ENCODE measurements at regions not wholly inside any gene's neighbourhood (a gene's known extent, or its start where the extent isn't known, plus 50 kb on each side); places are given as distances from the start of the nearest gene placed in this dataset.

DNA sequence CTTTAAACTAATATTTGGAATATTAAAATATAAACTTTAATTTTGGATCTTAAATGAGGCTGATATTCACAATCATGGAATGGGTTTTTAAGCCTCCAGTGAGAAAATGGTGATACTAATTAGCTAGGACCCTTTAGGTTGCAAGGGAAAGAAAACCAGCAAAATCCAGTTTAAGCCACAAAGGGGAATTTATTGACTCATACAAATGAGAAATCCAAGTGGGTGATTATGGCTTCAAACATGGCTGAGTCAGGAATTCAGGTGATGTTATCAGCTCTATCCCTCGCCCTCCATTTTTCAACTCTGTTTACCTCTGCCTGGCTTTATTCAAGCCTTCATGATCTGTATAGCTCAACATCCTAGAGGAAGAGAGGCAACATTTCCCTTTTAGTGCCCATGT, 75.3 kb upstream of the DLX2 start:
- Histone ChIP-seq H3K9me3 (ENCODE audit: control insufficient read depth, insufficient read depth, low read depth, low read length) (no peaks in the 10 kb centered on the region), H3K4me1 (ENCODE audit: control insufficient read depth, insufficient read depth, low read length) (peaks cover 25% of the 10 kb centered on the region), H3K4me3 (ENCODE audit: low read depth, low read length) (no peak overlapping the region), H3K9ac (ENCODE audit: low read length) (no peak overlapping the region), H3K27me3 (ENCODE audit: control insufficient read depth, insufficient read depth, low read length) (0 out of 2 replicates have a peak, but pooled peaks cover 3% of the 10 kb centered on the region), H3K36me3 (ENCODE audit: control insufficient read depth, insufficient read depth, low read length) (no peaks in the 10 kb centered on the region), H3K27ac (ENCODE audit: low read depth, low read length) (no peak overlapping the region)

DNA sequence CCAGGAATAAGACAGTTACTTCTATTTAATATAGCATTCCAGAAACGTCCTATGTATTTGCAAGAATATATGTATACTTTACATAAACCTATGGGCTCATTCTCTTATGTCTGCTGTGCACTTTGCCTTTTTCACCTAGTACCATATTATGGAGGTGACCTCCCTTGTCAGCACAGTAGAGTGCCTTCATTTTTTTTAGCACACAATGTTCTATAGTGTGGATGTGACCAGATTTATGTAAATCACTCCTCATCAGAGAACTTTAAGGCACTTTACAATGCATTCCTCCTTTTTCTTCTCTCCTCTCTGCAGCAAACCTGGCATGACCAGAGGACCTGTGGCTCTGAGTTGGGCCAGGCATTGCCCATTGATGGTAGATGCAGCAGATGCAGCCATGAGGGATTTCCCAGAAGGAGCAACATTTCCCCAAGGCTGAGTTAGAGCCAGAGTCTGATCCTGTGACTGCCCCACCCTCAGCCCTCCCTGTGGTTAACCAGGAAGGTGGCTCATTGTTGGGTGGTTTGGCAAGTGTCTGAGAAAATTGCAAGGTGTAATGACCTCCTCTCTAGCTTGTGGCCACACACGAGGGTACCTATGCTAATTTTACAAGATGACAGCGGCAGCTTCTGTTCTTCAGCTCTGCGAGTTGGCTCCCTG, 76.5 kb upstream of the DLX2 start:
- Histone ChIP-seq H3K9me3 (ENCODE audit: control insufficient read depth, insufficient read depth, low read depth, low read length) (no peaks in the 10 kb centered on the region), H3K27ac (ENCODE audit: low read depth, low read length) (no peak overlapping the region), H3K4me3 (ENCODE audit: low read depth, low read length) (no peak overlapping the region), H3K27me3 (ENCODE audit: control insufficient read depth, insufficient read depth, low read length) (no peaks in the 10 kb centered on the region), H3K36me3 (ENCODE audit: control insufficient read depth, insufficient read depth, low read length) (no peaks in the 10 kb centered on the region), H3K9ac (ENCODE audit: low read length) (no peak overlapping the region), H3K4me1 (ENCODE audit: control insufficient read depth, insufficient read depth, low read length) (peaks cover 20% of the 10 kb centered on the region)

DNA sequence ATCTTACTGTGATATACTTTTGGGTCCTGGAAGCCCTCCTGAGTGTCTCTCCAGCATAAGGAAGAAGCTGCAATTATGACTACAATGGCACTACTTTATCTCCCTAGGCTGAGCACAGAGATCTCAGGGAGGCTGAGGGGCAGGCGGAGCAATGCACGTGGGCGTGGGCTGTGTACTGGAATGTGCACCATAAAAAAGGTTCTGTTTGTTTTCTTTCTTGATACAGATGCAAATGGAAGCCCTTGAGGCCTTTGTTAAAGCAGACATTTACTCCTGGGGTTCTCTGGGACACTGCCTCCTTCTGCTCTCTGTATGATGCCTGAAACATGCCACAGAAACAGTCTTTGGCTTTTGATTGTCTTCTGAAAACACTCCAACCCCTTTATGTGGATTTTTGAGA, 79.1 kb upstream of the DLX2 start:
- H3K4me3 ChIP-seq (ENCODE audit: low read depth, low read length) = peak overlapping the region; percentile 21; the same call in 1 of the 2 replicates

DNA sequence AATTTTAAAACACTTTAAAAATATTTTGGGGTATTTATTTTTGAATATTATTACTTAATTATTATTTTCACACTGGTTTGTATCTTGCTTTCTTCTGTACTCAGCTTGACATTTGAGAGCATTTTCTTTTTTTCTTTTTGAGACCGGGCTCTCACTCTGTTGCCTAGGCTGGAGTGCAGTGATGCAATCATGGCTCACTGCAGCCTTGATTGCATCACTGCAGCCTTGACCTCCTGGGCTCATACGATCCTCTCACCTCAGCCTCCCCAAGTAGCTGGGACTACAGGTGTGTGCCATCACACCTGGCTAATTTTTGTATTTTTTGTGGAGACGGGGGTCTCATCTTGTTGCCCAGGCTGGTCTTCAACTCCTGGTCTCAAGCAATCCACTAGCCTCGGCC, 79.9 kb upstream of the DLX2 start:
- Histone ChIP-seq H3K27me3 (ENCODE audit: control insufficient read depth, insufficient read depth, low read length) (no peaks in the 10 kb centered on the region), H3K9ac (ENCODE audit: low read length) (no peak overlapping the region), H3K4me1 (ENCODE audit: control insufficient read depth, insufficient read depth, low read length) (peaks cover 20% of the 10 kb centered on the region), H3K9me3 (ENCODE audit: control insufficient read depth, insufficient read depth, low read depth, low read length) (peaks cover 11% of the 10 kb centered on the region; the same call in 1 of the 2 replicates), H3K36me3 (ENCODE audit: control insufficient read depth, insufficient read depth, low read length) (no peaks in the 10 kb centered on the region), H3K27ac (ENCODE audit: low read depth, low read length) (no peak overlapping the region), H3K4me3 (ENCODE audit: low read depth, low read length) (no peak overlapping the region)

More for the DNA sequence above, 79.1 kb upstream of the DLX2 start:
- Histone ChIP-seq H3K36me3 (ENCODE audit: control insufficient read depth, insufficient read depth, low read length) (no peaks in the 10 kb centered on the region), H3K27ac (ENCODE audit: low read depth, low read length) (peak overlapping the region; percentile 64; the same call in 1 of the 2 replicates), H3K9ac (ENCODE audit: low read length) (no peak overlapping the region), H3K9me3 (ENCODE audit: control insufficient read depth, insufficient read depth, low read depth, low read length) (peaks cover 11% of the 10 kb centered on the region; the same call in 1 of the 2 replicates), H3K4me1 (ENCODE audit: control insufficient read depth, insufficient read depth, low read length) (peaks cover 20% of the 10 kb centered on the region), H3K27me3 (ENCODE audit: control insufficient read depth, insufficient read depth, low read length) (no peaks in the 10 kb centered on the region)

DNA sequence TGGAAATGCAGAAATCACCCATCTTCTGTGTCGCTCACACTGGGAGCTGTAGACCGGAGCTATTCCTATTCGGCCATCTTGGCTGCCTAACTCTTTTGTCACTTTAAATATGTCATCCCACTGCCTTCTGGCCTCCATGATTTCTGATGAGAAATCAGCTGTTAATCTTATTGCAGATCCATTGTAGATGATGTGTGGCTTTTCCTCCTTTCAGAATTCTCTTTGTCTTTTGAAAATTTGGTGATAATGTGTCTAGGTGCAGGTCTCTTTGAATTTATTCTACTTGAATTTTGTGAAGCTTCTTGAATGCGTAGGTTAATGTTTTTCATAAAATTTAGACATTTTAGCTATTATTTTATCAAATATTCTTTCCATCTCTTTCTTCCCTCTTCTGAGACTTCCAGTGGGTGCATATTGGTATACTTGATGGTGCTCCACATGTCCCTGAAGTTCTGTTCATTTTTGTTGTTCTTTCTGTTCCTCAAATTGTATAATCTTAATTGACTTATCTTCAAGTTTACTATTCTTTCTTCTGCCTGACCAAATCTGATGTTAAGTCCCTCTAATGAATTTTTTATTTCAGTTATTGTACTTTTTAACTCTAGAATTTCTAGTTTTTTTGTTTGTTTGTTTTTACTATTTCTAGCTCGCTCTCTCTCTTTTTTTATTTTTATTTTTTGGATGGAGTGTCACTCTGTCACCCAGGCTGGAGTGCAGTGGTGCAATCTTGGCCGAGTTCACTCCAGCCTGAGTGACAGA, 90.8 kb upstream of the DLX2 start:
- H3K9ac ChIP-seq (ENCODE audit: low read length) = no peak overlapping the region
- H3K27ac ChIP-seq (ENCODE audit: low read depth, low read length) = no peak overlapping the region
- H3K27me3 ChIP-seq (ENCODE audit: control insufficient read depth, insufficient read depth, low read length) = no peaks in the 10 kb centered on the region
- H3K36me3 ChIP-seq (ENCODE audit: control insufficient read depth, insufficient read depth, low read length) = no peaks in the 10 kb centered on the region
- no peak overlapping the region for H3K4me3 ChIP-seq (ENCODE audit: low read depth, low read length)
- peaks cover 30% of the 10 kb centered on the region for H3K9me3 ChIP-seq (ENCODE audit: control insufficient read depth, insufficient read depth, low read depth, low read length)
- H3K4me1 ChIP-seq (ENCODE audit: control insufficient read depth, insufficient read depth, low read length) = no peaks in the 10 kb centered on the region

DNA sequence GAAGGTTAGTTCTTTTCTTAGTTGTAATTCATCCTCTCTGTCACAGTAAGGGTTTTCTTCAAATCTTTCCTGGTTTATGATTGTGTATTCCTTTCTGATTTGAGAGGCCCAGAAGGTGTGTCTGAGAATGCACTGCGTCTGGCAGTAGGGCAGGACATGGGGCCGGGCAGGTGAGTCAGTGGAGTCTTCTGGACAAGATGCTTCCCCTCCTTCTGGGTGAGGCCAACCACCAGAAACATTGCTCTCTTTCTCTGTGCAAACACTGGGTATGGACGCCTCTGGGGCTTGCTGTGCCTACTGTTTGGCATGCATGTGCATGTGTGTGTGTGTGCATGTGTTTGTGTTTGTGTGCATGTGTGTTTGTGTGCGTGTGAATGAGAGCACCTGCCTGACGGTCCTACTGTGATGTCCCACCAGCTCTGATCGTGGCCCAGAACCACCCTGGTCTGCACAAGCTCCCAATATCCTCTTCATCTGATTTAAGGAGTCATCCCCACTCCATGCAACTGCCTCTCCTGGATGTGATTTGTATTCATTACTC, 93.2 kb upstream of the DLX2 start:
- Histone ChIP-seq H3K36me3 (ENCODE audit: control insufficient read depth, insufficient read depth, low read length) (no peaks in the 10 kb centered on the region), H3K4me1 (ENCODE audit: control insufficient read depth, insufficient read depth, low read length) (no peaks in the 10 kb centered on the region), H3K9ac (ENCODE audit: low read length) (no peak overlapping the region), H3K27me3 (ENCODE audit: control insufficient read depth, insufficient read depth, low read length) (no peaks in the 10 kb centered on the region), H3K9me3 (ENCODE audit: control insufficient read depth, insufficient read depth, low read depth, low read length) (peaks cover 46% of the 10 kb centered on the region), H3K27ac (ENCODE audit: low read depth, low read length) (no peak overlapping the region), H3K4me3 (ENCODE audit: low read depth, low read length) (no peak overlapping the region)

DNA sequence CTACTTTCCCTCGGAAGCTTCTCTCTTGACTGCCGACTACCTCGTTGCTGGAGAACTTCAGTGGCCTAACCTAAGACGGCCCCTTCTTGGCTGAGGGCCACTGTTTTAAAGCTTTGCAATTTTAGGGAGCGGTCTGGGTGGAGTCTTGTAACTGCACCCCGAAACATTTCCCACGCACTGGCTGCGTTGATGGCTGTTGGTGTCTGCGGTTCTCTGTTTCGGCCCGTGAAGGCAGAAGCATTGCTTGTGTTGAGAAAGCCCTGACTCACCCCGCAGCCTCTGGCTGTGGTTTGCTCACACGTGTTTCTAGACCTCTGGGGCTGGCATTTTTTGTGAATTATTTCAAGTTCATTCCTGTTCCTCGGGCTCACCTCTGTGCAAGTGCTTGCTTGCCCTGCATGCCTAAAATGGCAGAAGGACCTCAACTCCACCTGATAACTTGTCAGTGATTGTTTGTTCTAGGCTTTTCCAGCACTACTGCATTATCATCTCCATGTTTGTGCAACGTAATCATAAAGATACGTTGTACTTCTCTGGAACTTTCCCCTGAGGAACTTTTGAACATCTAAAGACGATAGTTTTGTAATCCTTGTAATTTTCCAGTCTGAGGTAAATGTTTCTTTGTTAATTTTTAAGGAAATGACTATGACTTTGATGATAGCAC, 94.2 kb upstream of the DLX2 start:
- no peak overlapping the region for H3K4me3 ChIP-seq (ENCODE audit: low read depth, low read length)
- no peaks in the 10 kb centered on the region for H3K4me1 ChIP-seq (ENCODE audit: control insufficient read depth, insufficient read depth, low read length)
- H3K36me3 ChIP-seq (ENCODE audit: control insufficient read depth, insufficient read depth, low read length) = no peaks in the 10 kb centered on the region
- no peak overlapping the region for H3K27ac ChIP-seq (ENCODE audit: low read depth, low read length)
- H3K27me3 ChIP-seq (ENCODE audit: control insufficient read depth, insufficient read depth, low read length) = no peaks in the 10 kb centered on the region
- H3K9ac ChIP-seq (ENCODE audit: low read length) = no peak overlapping the region
- peaks cover 46% of the 10 kb centered on the region for H3K9me3 ChIP-seq (ENCODE audit: control insufficient read depth, insufficient read depth, low read depth, low read length)

DNA sequence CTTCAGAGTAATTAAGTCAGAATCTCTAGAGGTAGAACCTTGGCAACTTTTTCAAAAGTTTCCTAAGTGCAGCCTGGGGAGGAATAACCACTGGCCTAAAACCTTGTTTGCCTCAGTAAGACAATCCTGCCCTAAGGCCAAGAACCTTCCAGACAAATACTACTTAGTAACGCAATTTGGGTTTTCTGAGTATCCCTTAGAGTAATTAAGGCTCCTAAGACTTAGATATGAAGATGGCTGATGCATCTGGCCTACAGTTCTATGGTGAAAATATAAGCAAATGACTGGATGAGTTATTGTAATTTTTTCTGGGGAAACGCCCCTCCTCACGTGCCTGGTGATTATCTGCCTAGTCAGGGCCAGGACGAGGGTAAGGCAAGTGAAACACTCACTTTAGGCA, 95.7 kb upstream of the DLX2 start:
- Histone ChIP-seq H3K4me3 (ENCODE audit: low read depth, low read length) (no peak overlapping the region), H3K9ac (ENCODE audit: low read length) (no peak overlapping the region), H3K36me3 (ENCODE audit: control insufficient read depth, insufficient read depth, low read length) (no peaks in the 10 kb centered on the region), H3K9me3 (ENCODE audit: control insufficient read depth, insufficient read depth, low read depth, low read length) (peaks cover 39% of the 10 kb centered on the region), H3K4me1 (ENCODE audit: control insufficient read depth, insufficient read depth, low read length) (no peaks in the 10 kb centered on the region), H3K27ac (ENCODE audit: low read depth, low read length) (no peak overlapping the region), H3K27me3 (ENCODE audit: control insufficient read depth, insufficient read depth, low read length) (no peaks in the 10 kb centered on the region)

DNA sequence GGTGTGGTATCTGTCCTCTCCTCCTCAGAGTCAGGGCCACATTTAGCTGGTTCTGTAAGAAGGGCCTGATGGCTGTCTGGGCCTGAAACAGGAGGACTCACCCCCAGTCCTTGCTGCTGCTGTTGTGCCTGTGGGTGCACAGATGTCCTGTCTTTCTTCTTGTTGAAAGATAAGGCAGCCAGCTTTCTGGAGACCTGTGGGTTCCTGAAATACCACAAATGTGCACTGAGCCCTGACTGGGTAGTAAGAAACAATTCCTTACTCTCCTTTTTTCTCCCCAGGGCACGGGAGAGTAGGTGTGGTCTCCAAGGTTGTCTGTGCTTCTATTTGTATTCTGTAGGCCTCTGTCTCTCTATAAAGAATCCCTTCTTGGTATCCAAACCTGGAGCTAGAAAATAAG, 96.2 kb upstream of the DLX2 start:
- Histone ChIP-seq H3K27ac (ENCODE audit: low read depth, low read length) (no peak overlapping the region), H3K4me3 (ENCODE audit: low read depth, low read length) (no peak overlapping the region), H3K9me3 (ENCODE audit: control insufficient read depth, insufficient read depth, low read depth, low read length) (peaks cover 34% of the 10 kb centered on the region), H3K36me3 (ENCODE audit: control insufficient read depth, insufficient read depth, low read length) (no peaks in the 10 kb centered on the region), H3K27me3 (ENCODE audit: control insufficient read depth, insufficient read depth, low read length) (no peaks in the 10 kb centered on the region), H3K4me1 (ENCODE audit: control insufficient read depth, insufficient read depth, low read length) (no peaks in the 10 kb centered on the region), H3K9ac (ENCODE audit: low read length) (no peak overlapping the region)

DNA sequence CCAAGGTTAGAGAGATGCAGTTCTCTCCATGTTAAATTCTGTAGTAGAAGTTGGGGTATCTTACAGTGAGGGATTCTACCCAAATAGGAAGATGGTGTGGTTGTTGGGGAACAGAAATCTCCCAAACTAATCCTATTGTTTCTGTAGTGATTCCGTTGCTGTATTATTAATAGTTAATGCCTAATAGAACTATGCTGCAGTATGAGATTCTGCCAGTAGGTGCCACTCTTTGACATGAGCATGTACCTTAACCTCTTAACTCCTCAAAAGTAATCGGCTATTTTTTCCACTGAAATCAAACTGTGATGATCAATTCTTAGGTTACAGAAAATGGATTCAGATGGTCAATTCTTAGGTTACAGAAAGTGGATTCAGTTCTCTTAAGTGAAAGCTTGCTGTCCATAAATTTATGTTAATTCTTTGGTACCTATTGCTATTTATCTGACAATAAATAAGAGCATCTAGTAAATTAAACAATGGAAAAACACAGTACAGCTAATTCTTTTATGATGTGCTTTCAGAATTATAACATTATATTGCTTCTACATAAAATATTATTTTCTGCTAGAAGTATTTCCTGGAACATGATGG, 97.9 kb upstream of the DLX2 start:
- Histone ChIP-seq H3K36me3 (ENCODE audit: control insufficient read depth, insufficient read depth, low read length) (no peaks in the 10 kb centered on the region), H3K4me3 (ENCODE audit: low read depth, low read length) (no peak overlapping the region), H3K4me1 (ENCODE audit: control insufficient read depth, insufficient read depth, low read length) (0 out of 2 replicates have a peak, but pooled peaks cover 7% of the 10 kb centered on the region), H3K27ac (ENCODE audit: low read depth, low read length) (no peak overlapping the region), H3K9ac (ENCODE audit: low read length) (no peak overlapping the region), H3K9me3 (ENCODE audit: control insufficient read depth, insufficient read depth, low read depth, low read length) (peaks cover 21% of the 10 kb centered on the region), H3K27me3 (ENCODE audit: control insufficient read depth, insufficient read depth, low read length) (no peaks in the 10 kb centered on the region)
